Neural progenitor cell (in vitro differentiated cells): ENCODE measurements at regions not wholly inside any gene's neighbourhood (a gene's known extent, or its start where the extent isn't known, plus 50 kb on each side); places are given as distances from the start of the nearest gene placed in this dataset.

Experiments
- DNase-seq: peaks from one replicate; pipeline ENCODE4 v3.0.0-alpha.2; 2016; ENCODE audit warnings: low spot score
- H2AFZ ChIP-seq: fragments of 200-600 bp; sonication (generic); replicated peaks from 2 replicates; pipeline ENCODE4 v1.6.1; 2016; ENCODE audit warnings: antibody characterized with exemption
- H3F3A ChIP-seq: fragments of 200-600 bp; sonication (generic); 2 replicates; pipeline ENCODE4 v1.6.1; 2016; ENCODE audit warnings: antibody characterized with exemption, low read depth
- H3K27ac ChIP-seq: fragments of 200-600 bp; sonication (generic); 2 replicates; pipeline ENCODE4 v1.5.1; 2016; ENCODE audit warnings: mild to moderate bottlenecking
- H3K27me3 ChIP-seq: fragments of 200-600 bp; sonication (generic); 2 replicates; pipeline ENCODE4 v1.6.1; 2016; ENCODE audit warnings: mild to moderate bottlenecking, moderate library complexity
- H3K36me3 ChIP-seq: fragments of 200-600 bp; sonication (generic); 2 replicates; pipeline ENCODE4 v1.5.1; 2016
- H3K4me1 ChIP-seq: fragments of 200-600 bp; sonication (generic); 2 replicates; pipeline ENCODE4 v1.6.1; 2016; ENCODE audit warnings: mixed run types
- H3K4me2 ChIP-seq: fragments of 200-600 bp; sonication (generic); 2 replicates; pipeline ENCODE4 v1.6.1; 2016
- H3K4me3 ChIP-seq: fragments of 200-600 bp; sonication (generic); 2 replicates; pipeline ENCODE4 v1.5.1; 2016
- H3K79me2 ChIP-seq: fragments of 200-600 bp; sonication (generic); 2 replicates; pipeline ENCODE4 v1.6.1; 2016; ENCODE audit warnings: low read depth
- H3K9ac ChIP-seq: fragments of 200-600 bp; sonication (generic); 2 replicates; pipeline ENCODE4 v1.6.1; 2016
- H3K9me3 ChIP-seq: fragments of 200-600 bp; sonication (generic); 2 replicates; pipeline ENCODE4 v1.5.1; 2016; ENCODE audit warnings: low read depth
- H4K20me1 ChIP-seq: fragments of 200-600 bp; sonication (generic); 2 replicates; pipeline ENCODE4 v1.6.1; 2016; ENCODE audit warnings: low read depth
- H3K27ac Mint-ChIP-seq: 3 replicates; pipeline ENCODE4 v1.8.0; 2021; ENCODE audit warnings: mixed read lengths
- H3K27me3 Mint-ChIP-seq: 2 replicates; pipeline ENCODE4 v1.8.0; 2022; ENCODE audit warnings: low read depth, mild to moderate bottlenecking, inconsistent platforms, moderate library complexity, mixed read lengths; ENCODE audit not compliant: insufficient read depth
- H3K36me3 Mint-ChIP-seq: 3 replicates; pipeline ENCODE4 v1.8.0; 2021; ENCODE audit warnings: mixed read lengths
- H3K4me1 Mint-ChIP-seq: 3 replicates; pipeline ENCODE4 v1.8.0; 2021; ENCODE audit warnings: mixed read lengths
- H3K4me3 Mint-ChIP-seq: 3 replicates; pipeline ENCODE4 v1.8.0; 2021; ENCODE audit warnings: mild to moderate bottlenecking, moderate library complexity, mixed read lengths
- H3K9me3 Mint-ChIP-seq: 3 replicates; pipeline ENCODE4 v1.8.0; 2020; ENCODE audit warnings: mixed read lengths
- EZH2 ChIP-seq: fragments of 200-600 bp; sonication (generic); IDR thresholded peaks from 2 replicates; pipeline ENCODE4 v1.6.1; 2017; ENCODE audit warnings: antibody characterized with exemption, mild to moderate bottlenecking, moderate library complexity
- EZH2phosphoT487 ChIP-seq: fragments of 200-600 bp; sonication (generic); IDR thresholded peaks from 2 replicates; pipeline ENCODE4 v1.6.1; 2017; ENCODE audit warnings: antibody characterized with exemption
- TF ChIP-seq, protein P1 (sequence below): fragments of 200-600 bp; sonication (generic); IDR thresholded peaks from 2 replicates; pipeline ENCODE4 v1.5.1; 2017; ENCODE audit warnings: antibody characterized with exemption, mild to moderate bottlenecking

DNA sequence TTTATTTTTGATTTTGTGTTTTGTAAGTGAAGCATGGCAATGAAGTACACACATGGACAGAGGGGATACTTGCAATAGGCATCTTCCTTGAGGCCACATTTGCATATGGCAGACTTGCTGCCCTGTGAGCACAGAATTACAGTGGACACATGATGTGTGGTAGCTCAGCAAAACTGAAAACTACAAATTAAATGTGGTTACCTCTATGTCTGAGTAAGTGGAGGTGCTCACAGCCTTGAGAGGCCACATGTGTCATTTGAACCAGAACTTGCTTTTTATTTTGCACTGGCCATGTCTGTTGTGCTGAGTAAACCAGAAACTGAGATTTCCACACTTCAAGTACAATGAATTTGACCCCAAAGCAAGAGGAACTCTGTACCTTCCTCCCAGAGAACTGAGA is 998.5 kb upstream of the NXPH2 start:
- no peaks in the 10 kb centered on the region for H3K9me3 Mint-ChIP-seq
- Histone ChIP-seq H3K4me2 (no peak overlapping the region), H3K9me3 (no peaks in the 10 kb centered on the region), H3K9ac (no peak overlapping the region), H3K27me3 (no peaks in the 10 kb centered on the region), H2AFZ (no peak overlapping the region), H3K36me3 (no peaks in the 10 kb centered on the region), H3F3A (no peaks in the 10 kb centered on the region), H4K20me1 (no peaks in the 10 kb centered on the region), H3K4me1 (no peaks in the 10 kb centered on the region), H3K4me3 (no peak overlapping the region), H3K27ac (no peak overlapping the region), H3K79me2 (no peaks in the 10 kb centered on the region)
- no peak overlapping the region for H3K27ac Mint-ChIP-seq
- H3K4me3 Mint-ChIP-seq = no peak overlapping the region
- TF ChIP-seq EZH2 = no peak
- no peak for TF ChIP-seq EZH2phosphoT487
- TF ChIP-seq, protein P1, sequence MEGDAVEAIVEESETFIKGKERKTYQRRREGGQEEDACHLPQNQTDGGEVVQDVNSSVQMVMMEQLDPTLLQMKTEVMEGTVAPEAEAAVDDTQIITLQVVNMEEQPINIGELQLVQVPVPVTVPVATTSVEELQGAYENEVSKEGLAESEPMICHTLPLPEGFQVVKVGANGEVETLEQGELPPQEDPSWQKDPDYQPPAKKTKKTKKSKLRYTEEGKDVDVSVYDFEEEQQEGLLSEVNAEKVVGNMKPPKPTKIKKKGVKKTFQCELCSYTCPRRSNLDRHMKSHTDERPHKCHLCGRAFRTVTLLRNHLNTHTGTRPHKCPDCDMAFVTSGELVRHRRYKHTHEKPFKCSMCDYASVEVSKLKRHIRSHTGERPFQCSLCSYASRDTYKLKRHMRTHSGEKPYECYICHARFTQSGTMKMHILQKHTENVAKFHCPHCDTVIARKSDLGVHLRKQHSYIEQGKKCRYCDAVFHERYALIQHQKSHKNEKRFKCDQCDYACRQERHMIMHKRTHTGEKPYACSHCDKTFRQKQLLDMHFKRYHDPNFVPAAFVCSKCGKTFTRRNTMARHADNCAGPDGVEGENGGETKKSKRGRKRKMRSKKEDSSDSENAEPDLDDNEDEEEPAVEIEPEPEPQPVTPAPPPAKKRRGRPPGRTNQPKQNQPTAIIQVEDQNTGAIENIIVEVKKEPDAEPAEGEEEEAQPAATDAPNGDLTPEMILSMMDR = no peak
- H3K36me3 Mint-ChIP-seq = no peaks in the 10 kb centered on the region
- no peaks in the 10 kb centered on the region for H3K4me1 Mint-ChIP-seq
- no peak for DNase-seq
- H3K27me3 Mint-ChIP-seq = no peaks in the 10 kb centered on the region

DNA sequence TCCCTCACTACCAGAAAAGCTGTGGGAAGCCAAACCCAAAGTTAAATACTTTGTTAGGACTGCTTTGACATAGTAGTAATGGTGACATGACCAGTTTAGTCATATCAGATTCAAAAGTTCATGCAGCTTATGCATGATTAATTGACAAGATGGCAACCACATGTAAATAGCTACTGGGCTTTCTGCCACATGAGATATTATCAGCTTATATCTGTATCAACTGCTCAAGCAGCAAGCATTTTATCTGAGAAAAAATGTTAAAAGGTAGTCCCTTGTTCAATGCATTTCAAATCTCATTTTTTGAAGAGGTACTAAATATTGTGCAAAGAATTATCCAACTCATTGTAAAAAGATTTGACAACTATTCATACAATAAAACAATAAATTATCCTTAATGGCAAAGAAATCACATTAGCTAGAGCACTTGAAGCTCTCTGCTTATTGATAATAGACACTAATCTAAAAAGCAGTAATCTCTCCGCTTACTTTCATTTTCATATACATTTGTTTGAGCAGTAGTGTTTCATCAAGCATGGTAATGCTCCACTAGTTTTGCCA is 993.6 kb upstream of the NXPH2 start:
- H3K27ac ChIP-seq = no peak overlapping the region
- no peak overlapping the region for H3K9ac ChIP-seq
- no peaks in the 10 kb centered on the region for H3K27me3 Mint-ChIP-seq
- H3K4me3 Mint-ChIP-seq = no peak overlapping the region
- no peaks in the 10 kb centered on the region for H3K79me2 ChIP-seq
- H3K27ac Mint-ChIP-seq = no peak overlapping the region
- no peak overlapping the region for H3K4me2 ChIP-seq
- H3K27me3 ChIP-seq = no peaks in the 10 kb centered on the region
- no peaks in the 10 kb centered on the region for H3K9me3 Mint-ChIP-seq
- H3K4me1 ChIP-seq = no peaks in the 10 kb centered on the region
- H3K9me3 ChIP-seq = no peaks in the 10 kb centered on the region
- H3K36me3 Mint-ChIP-seq = no peaks in the 10 kb centered on the region
- no peak overlapping the region for H3K4me3 ChIP-seq
- DNase-seq = no peak
- H3K36me3 ChIP-seq = no peaks in the 10 kb centered on the region
- no peaks in the 10 kb centered on the region for H3F3A ChIP-seq
- H2AFZ ChIP-seq = no peak overlapping the region
- H4K20me1 ChIP-seq = no peaks in the 10 kb centered on the region
- H3K4me1 Mint-ChIP-seq = no peaks in the 10 kb centered on the region
- TF ChIP-seq, protein P1 = no peak
- no peak for TF ChIP-seq EZH2phosphoT487
- TF ChIP-seq EZH2 = no peak

DNA sequence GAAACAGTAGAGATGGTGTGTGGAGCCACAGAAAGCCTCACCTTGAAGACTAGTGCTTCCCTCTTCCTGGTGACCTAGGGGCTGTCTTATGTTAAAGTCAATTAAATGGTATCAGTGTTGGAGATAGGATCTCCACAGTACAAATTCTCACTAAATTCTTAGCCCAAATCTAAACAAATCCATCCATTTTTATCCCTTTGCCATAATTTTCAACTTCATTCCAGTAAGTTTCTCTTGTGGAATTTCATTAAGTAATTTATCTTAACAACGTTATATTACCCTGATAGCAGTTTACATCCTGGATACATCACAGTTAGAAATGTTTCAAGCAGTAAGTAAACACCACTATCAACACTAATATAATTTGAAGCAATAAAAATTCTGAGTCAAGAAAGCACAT is 989.4 kb upstream of the NXPH2 start:
- no peaks in the 10 kb centered on the region for H3K27me3 Mint-ChIP-seq
- H3K36me3 Mint-ChIP-seq = no peaks in the 10 kb centered on the region
- no peak overlapping the region for H3K4me2 ChIP-seq
- no peaks in the 10 kb centered on the region for H3K27me3 ChIP-seq
- no peak overlapping the region for H3K4me3 ChIP-seq
- H4K20me1 ChIP-seq = no peaks in the 10 kb centered on the region
- H3K36me3 ChIP-seq = no peaks in the 10 kb centered on the region
- H3K9ac ChIP-seq = no peak overlapping the region
- H3K27ac ChIP-seq = no peak overlapping the region
- H3K9me3 Mint-ChIP-seq = no peaks in the 10 kb centered on the region
- H3K9me3 ChIP-seq = no peaks in the 10 kb centered on the region
- H3K4me3 Mint-ChIP-seq = no peak overlapping the region
- no peak overlapping the region for H2AFZ ChIP-seq
- H3K4me1 Mint-ChIP-seq = peaks cover 3% of the 10 kb centered on the region
- TF ChIP-seq EZH2phosphoT487 (no peak), EZH2 (no peak)
- TF ChIP-seq, protein P1 = no peak
- no peaks in the 10 kb centered on the region for H3K4me1 ChIP-seq
- no peak overlapping the region for H3K27ac Mint-ChIP-seq
- no peaks in the 10 kb centered on the region for H3K79me2 ChIP-seq
- no peaks in the 10 kb centered on the region for H3F3A ChIP-seq
- DNase-seq = no peak
